Caki2 (cell line): ENCODE measurements at regions not wholly inside any gene's neighbourhood (a gene's known extent, or its start where the extent isn't known, plus 50 kb on each side); places are given as distances from the start of the nearest gene placed in this dataset.
"Not testable (repeated sequence)": the region's sequence is repeated elsewhere in the genome, so short reads cannot be mapped to it uniquely, and the experiment has no call there.

Experiments used
- DNase-seq: peaks from one replicate; pipeline ENCODE4 v3.0.0-alpha.2; 2015; ENCODE audit warnings: low read depth
- in situ Hi-C: cut with HindIII; loops from 2 replicates; pipeline ENCODE4 v1.10.0; 2016; ENCODE audit warnings: low sequenced_read_pairs, low pct_unique_long_range_greater_than_20kb, mixed read lengths

- in situ Hi-C loops = no loop called here
- peak; percentile 26 for DNase-seq
Measured at GRCh38 chr9:90142580-90142979, 500.0 kb downstream of the DIRAS2 start.

- in situ Hi-C loops = no loop called here
- no peak for DNase-seq
Measured at GRCh38 chr9:90147426-90147825, 495.2 kb downstream of the DIRAS2 start.

DNA sequence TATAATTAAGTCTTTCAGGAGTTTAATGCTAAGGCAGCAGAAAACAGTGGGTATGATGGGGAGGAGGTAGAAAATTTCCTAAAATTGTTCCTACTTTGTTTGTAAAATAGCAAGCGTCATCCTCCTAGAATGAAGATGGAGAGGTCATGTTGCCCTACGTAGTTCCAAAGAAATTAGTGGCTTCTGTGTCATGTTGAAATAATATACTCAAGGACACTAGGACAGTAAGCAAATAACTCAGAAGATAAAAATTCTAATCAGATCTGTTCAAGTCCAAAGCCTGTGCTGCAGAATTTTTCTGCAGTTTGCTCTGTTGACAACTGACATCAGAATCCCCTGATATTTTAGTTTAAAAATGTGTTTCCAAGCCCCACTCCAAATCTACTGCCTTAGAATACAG is 486.3 kb downstream of the DIRAS2 start:
- DNase-seq = no peak
- in situ Hi-C loops = no loop called here

- in situ Hi-C loops = no loop called here
- no peak for DNase-seq
Measured at GRCh38 chr9:90162326-90162725, 480.3 kb downstream of the DIRAS2 start.

DNA sequence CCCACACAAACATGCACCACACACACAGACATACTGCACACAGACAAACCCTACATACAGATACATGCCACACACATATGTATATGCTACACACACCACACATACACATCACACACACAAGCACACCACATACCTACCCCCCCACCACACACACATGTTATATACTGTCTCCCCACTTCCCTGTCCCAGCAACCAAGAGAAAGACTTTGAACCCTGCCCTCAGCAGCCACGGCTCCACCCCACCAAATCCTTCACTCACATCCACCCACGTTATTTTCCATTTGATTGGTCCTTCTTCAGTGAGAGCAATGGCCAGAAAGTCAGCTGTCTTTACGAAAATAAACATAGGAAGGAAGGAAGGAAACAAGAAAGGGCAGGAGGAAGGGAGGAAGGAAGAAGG is 479.8 kb downstream of the DIRAS2 start:
- in situ Hi-C loops = no loop called here
- no peak for DNase-seq

DNA sequence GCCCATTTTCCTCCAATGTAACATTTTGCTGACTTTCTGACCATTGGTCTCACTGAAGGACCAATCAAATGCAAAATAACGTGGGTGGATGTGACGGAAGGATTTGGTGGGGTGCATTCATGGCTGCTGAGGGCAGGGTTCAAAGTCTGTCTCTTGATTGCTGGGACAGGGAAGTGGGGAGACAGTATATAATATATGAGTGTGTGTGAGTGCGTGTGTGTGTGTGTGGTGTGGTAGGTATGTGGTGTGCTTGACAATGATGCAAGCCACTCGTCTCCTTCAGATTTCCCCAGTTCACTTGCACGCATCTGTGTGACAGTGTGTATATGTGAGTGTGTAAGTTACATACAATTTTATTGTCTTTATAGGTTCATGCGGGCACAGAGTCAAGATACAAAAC is 477.3 kb downstream of the DIRAS2 start:
- no peak for DNase-seq
- in situ Hi-C loops = no loop called here

GRCh38 chr9:90166374-90166773 is 476.2 kb downstream of the DIRAS2 start:
- DNase-seq, in situ Hi-C loops: not testable (repeated sequence)

DNA sequence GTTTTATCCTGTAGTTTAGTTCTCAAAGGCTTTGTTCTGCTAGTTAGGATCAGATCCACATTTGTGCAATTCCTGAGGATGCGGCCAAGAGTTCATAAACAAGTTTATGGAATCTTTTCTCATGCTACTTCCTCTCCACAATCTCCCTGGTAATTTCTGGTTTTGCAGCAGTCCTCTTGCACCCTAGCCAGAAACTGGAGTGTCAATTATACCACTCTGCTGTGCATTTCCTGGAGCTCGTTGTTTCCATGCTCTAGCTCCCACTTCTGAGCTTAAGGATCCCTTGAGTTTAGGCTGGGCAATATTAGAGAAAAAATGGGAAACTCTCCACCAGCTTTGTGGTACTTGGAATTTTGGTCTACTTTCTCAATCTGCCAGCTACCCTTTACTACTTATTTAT is 474.7 kb downstream of the DIRAS2 start:
- no peak for DNase-seq

GRCh38 chr9:90169490-90169889 is 473.1 kb downstream of the DIRAS2 start:
- in situ Hi-C loops = no loop called here
- no peak for DNase-seq

More for the DNA sequence above, 474.7 kb downstream of the DIRAS2 start:
- in situ Hi-C loops = no loop called here

GRCh38 chr9:90173935-90174334 is 468.7 kb downstream of the DIRAS2 start:
- in situ Hi-C loops, DNase-seq: not testable (repeated sequence)

DNA sequence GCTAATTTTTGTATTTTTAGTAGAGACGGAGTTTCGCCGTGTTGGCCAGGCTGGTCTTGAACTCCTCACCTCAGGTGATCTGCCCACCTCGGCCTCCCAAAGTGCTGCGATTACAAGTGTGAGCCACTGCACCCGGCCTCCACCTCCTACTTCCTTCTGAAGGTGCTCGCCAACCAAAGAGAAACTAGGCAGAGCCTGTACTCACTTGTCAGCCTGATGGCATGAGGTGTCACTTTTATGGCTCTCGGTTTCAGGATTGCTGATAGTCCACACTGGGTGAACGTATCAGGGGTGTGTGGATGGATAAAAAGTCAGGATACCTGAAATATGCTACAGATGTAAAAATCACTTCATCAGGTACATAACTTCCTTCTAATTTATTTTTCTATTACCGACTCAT is 468.3 kb downstream of the DIRAS2 start:
- in situ Hi-C loops, DNase-seq: not testable (repeated sequence)

DNA sequence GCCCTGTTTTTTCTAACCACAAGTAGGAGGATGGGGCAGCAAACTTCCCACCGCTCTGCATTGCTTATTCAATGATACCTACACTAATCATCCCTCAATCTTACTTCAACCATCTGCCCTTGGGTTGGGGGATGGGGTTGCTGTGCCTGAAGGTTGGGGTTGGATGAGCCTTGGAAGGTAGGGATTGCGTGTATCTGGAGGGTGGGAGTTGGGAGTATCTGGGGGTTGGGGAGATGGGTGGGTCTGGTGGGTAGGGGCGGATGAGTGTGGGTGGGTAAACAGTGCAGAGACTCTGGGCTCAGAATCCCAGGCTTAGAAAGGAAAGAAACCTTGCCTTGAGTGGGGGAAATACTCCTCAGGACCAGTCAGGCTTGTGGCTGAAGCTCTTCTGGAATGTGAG is 467.4 kb downstream of the DIRAS2 start:
- in situ Hi-C loops = no loop called here
- DNase-seq = no peak

DNA sequence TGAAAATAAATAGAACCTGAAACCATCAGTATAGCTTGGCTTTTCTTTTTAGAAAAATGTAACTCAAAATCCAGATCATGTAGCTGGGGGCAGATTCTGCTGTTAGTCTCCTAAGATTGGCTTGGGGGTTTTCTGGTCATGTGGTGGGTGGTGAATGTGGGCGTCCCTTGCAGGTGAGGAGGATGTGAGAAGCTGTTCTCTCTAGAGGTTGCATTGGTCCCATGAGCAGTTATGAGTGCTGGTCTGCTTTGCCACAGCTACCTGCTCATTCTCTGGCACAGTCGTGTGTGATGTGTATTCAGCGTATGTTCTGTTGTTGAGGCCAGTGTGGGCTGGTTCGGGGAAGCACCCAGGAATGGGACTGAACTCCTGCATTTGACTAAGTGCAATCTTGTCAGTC is 466.8 kb downstream of the DIRAS2 start:
- in situ Hi-C loops = no loop called here
- DNase-seq = no peak

- in situ Hi-C loops = no loop called here
- DNase-seq = no peak
Measured at GRCh38 chr9:90176901-90177300, 465.7 kb downstream of the DIRAS2 start.

DNA sequence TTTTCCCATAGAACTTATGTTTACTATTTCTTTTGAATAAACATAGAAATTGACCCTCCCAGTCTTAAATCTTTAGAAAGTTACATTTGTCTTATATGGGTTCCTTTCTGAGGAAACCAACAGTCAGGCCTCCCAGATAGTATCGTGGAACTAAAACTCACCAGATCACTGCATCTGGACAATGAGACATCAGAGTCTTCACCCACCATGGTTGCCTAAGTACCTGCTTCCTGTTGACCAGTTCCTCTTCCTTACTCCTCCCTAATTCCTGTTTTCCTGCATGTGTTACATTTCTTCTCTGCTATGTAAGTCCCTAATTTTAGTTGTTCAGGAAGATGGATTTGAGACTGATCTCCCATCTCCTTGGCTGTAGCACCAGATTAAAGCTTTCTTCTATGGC is 462.2 kb downstream of the DIRAS2 start:
- in situ Hi-C loops = no loop called here
- no peak for DNase-seq

GRCh38 chr9:90188656-90189055 is 454.0 kb downstream of the DIRAS2 start:
- in situ Hi-C loops = no loop called here

GRCh38 chr9:90189306-90189705 is 453.3 kb downstream of the DIRAS2 start:
- in situ Hi-C loops = no loop called here
- DNase-seq = no peak

More at GRCh38 chr9:90188656-90189055, 454.0 kb downstream of the DIRAS2 start:
- DNase-seq = no peak

GRCh38 chr9:90192465-90192864 is 450.2 kb downstream of the DIRAS2 start:
- DNase-seq, in situ Hi-C loops: not testable (repeated sequence)

- in situ Hi-C loops = no loop called here
- no peak for DNase-seq
Measured at GRCh38 chr9:90198956-90199355, 443.7 kb downstream of the DIRAS2 start.

DNA sequence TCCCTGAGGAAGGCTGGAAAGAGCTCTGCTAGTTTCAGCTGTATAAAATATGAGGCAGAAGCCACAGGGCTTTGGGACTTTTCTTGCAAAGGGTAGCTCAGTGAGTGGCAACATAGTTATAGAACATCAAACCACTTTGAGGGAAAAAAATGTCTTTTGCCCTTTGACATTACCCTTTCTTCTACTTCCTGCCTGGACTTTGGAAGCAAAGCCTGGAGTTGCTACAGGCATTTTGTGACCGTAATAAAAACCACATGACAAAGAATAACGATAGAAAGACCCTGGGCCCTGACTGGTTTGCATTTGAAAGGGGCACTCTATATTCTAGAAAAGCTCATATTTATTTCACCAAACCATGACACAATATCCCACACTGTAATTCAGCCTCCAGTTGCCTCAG is 440.9 kb downstream of the DIRAS2 start:
- no peak for DNase-seq
- in situ Hi-C loops = no loop called here
